HG03196 (cell line): ENCODE measurements at regions not wholly inside any gene's neighbourhood (a gene's known extent, or its start where the extent isn't known, plus 50 kb on each side); places are given as distances from the start of the nearest gene placed in this dataset.
"Not testable (repeated sequence)": the region's sequence is repeated elsewhere in the genome, so short reads cannot be mapped to it uniquely, and the experiment has no call there.

Experiments used
- ATAC-seq: cut with Tn5 transposase; IDR thresholded peaks from one replicate; pipeline ENCODE4 v1.9.1; 2021; ENCODE audit not compliant: unreplicated experiment

GRCh38 chr16:13336907-13337881 lies 435.8 kb downstream of the SHISA9 start:
- ATAC-seq, result not testable (repeated sequence)

- ATAC-seq, result no peak
Observed at GRCh38 chr16:13338044-13338443, 436.6 kb downstream of the SHISA9 start.

GRCh38 chr16:13342675-13343074 lies 441.3 kb downstream of the SHISA9 start:
- no peak for ATAC-seq

- ATAC-seq, result no peak
Observed at GRCh38 chr16:13344001-13344400, 442.6 kb downstream of the SHISA9 start.

GRCh38 chr16:13348416-13348815 lies 447.0 kb downstream of the SHISA9 start:
- ATAC-seq, result no peak

GRCh38 chr16:13350000-13350399 lies 448.6 kb downstream of the SHISA9 start:
- no peak for ATAC-seq

GRCh38 chr16:13351181-13351580 lies 449.8 kb downstream of the SHISA9 start:
- ATAC-seq, result no peak

- ATAC-seq, result no peak
Observed at GRCh38 chr16:13351601-13352217, 450.3 kb downstream of the SHISA9 start.

GRCh38 chr16:13352796-13353195 lies 451.4 kb downstream of the SHISA9 start:
- ATAC-seq, result not testable (repeated sequence)

GRCh38 chr16:13357842-13358241 lies 456.4 kb downstream of the SHISA9 start:
- not testable (repeated sequence) for ATAC-seq

- no peak for ATAC-seq
Observed at GRCh38 chr16:13359835-13360234, 458.4 kb downstream of the SHISA9 start.

GRCh38 chr16:13372421-13372820 lies 471.0 kb downstream of the SHISA9 start:
- no peak for ATAC-seq

- no peak for ATAC-seq
Observed at GRCh38 chr16:13376174-13376573, 474.8 kb downstream of the SHISA9 start.

- ATAC-seq, result no peak
Observed at GRCh38 chr16:13377143-13377542, 475.7 kb downstream of the SHISA9 start.

- no peak for ATAC-seq
Observed at GRCh38 chr16:13378151-13378550, 476.8 kb downstream of the SHISA9 start.

- ATAC-seq, result no peak
Observed at GRCh38 chr16:13379266-13379665, 477.9 kb downstream of the SHISA9 start.

- ATAC-seq, result not testable (repeated sequence)
Observed at GRCh38 chr16:13385156-13386040, 484.0 kb downstream of the SHISA9 start.

GRCh38 chr16:13390093-13390985 lies 488.9 kb downstream of the SHISA9 start:
- no peak for ATAC-seq

- no peak for ATAC-seq
Observed at GRCh38 chr16:13390986-13391305, 489.5 kb downstream of the SHISA9 start.

GRCh38 chr16:13391337-13391736 lies 489.9 kb downstream of the SHISA9 start:
- no peak for ATAC-seq
